ENCODE measurements at regions not wholly inside any gene's neighbourhood (a gene's known extent, or its start where the extent isn't known, plus 50 kb on each side); places are given as distances from the start of the nearest gene placed in this dataset.

DNA sequence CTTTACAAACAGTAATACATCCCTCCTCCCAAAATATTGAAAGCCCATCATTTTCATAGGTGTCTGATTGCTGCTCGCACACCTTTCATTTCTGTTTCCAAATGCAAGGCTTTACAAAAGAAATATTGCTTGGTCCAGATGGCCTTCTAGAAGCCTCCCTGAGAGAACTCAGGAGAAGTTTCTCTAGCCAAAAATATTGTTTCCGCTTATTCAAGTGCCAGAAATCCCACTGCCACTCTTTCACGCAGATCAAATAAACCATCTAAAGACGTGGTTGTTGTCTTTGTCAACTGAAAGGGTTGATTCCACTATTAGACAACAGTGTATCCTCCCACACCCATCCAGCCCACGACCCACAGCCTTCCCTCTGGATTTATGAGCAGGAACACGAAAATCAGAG, 96.2 kb downstream of the ZIC5 start:
- Mint-ChIP-seq H3K27me3 (ENCODE audit: low read depth) (peaks cover 32% of the 10 kb centered on the region), H3K4me3 (no peak overlapping the region), H3K9me3 (no peaks in the 10 kb centered on the region), H3K36me3 (ENCODE audit: low read depth) (no peaks in the 10 kb centered on the region), H3K4me1 (ENCODE audit: low read depth) (no peaks in the 10 kb centered on the region), H3K27ac (no peak overlapping the region)
- no peak for DNase-seq (ENCODE audit: low spot score)

GRCh38 chr13:99873832-99874430, 97.6 kb downstream of the ZIC5 start:
- Mint-ChIP-seq H3K36me3 (ENCODE audit: low read depth) (no peaks in the 10 kb centered on the region), H3K4me3 (no peak overlapping the region), H3K27me3 (ENCODE audit: low read depth) (peaks cover 31% of the 10 kb centered on the region), H3K4me1 (ENCODE audit: low read depth) (no peaks in the 10 kb centered on the region), H3K27ac (no peak overlapping the region), H3K9me3 (no peaks in the 10 kb centered on the region)
- DNase-seq (ENCODE audit: low spot score): no peak

- H3K27ac Mint-ChIP-seq: no peak overlapping the region
- H3K4me1 Mint-ChIP-seq (ENCODE audit: low read depth): no peaks in the 10 kb centered on the region
- H3K4me3 Mint-ChIP-seq: no peak overlapping the region
- no peaks in the 10 kb centered on the region for H3K9me3 Mint-ChIP-seq
- H3K27me3 Mint-ChIP-seq (ENCODE audit: low read depth): peaks cover 31% of the 10 kb centered on the region
- DNase-seq (ENCODE audit: low spot score): no peak
- no peaks in the 10 kb centered on the region for H3K36me3 Mint-ChIP-seq (ENCODE audit: low read depth)
Measured at GRCh38 chr13:99873141-99873540, 98.4 kb downstream of the ZIC5 start.

DNA sequence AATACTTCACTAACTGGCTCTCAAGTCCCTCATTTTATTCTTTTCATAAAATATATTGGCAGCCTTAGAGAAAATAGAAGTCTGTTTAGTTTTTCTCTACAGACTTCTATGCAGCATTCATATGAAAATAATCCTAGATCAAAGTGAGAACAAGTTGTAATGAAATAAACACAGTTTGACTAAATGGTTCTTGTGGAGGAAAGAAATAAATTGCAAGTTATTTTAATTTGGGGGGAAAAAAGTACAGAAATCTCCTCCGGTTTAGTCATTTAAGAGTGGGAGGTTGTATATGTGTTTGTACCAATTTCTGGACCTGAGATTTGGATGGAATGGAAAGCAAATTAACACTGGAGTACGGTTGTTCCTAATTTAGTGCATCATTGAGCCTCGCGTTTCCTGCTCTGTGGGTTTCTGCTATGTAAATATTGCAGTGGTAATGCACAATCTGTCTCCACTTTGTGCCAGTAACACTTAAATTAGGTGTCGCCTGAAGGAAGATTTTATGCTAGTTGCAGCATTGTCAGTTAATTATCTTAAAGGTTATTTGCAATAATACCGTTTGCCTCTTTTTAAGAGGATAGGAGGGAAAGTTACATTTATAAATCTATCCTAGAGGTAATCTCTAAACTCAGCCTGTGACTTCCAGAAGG, 100.2 kb downstream of the ZIC5 start:
- H3K36me3 Mint-ChIP-seq (ENCODE audit: low read depth): no peaks in the 10 kb centered on the region
- no peak overlapping the region for H3K4me3 Mint-ChIP-seq
- peaks cover 35% of the 10 kb centered on the region for H3K27me3 Mint-ChIP-seq (ENCODE audit: low read depth)
- H3K4me1 Mint-ChIP-seq (ENCODE audit: low read depth): no peaks in the 10 kb centered on the region
- H3K9me3 Mint-ChIP-seq: no peaks in the 10 kb centered on the region
- no peak for DNase-seq (ENCODE audit: low spot score)
- no peak overlapping the region for H3K27ac Mint-ChIP-seq

DNA sequence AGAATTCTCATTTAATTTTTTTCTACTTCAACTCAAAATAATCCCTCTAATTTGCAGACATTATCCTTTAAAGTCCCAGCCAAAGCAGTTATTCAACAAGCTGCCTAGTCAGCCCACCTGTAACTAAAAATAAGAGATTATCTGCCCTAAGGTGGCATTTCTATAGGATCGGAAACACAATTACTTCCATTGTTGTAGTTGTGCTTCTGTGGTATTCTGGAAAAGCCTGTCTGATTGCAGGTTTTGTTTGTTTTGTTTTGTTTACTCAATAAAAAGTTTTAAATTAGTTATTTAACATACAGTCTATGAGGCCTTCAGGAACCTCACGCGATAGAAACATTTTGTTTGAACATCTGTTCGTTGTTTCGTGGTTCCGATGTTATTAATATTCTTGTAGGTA, 101.0 kb downstream of the ZIC5 start:
- no peak overlapping the region for H3K4me3 Mint-ChIP-seq
- H3K9me3 Mint-ChIP-seq: no peaks in the 10 kb centered on the region
- H3K4me1 Mint-ChIP-seq (ENCODE audit: low read depth): no peaks in the 10 kb centered on the region
- no peak overlapping the region for H3K27ac Mint-ChIP-seq
- H3K36me3 Mint-ChIP-seq (ENCODE audit: low read depth): no peaks in the 10 kb centered on the region
- DNase-seq (ENCODE audit: low spot score): no peak
- peaks cover 35% of the 10 kb centered on the region for H3K27me3 Mint-ChIP-seq (ENCODE audit: low read depth)

- Mint-ChIP-seq H3K36me3 (ENCODE audit: low read depth) (no peaks in the 10 kb centered on the region), H3K27ac (no peak overlapping the region), H3K27me3 (ENCODE audit: low read depth) (peaks cover 29% of the 10 kb centered on the region), H3K4me1 (ENCODE audit: low read depth) (no peaks in the 10 kb centered on the region), H3K4me3 (no peak overlapping the region), H3K9me3 (no peaks in the 10 kb centered on the region)
- DNase-seq (ENCODE audit: low spot score): no peak
Measured at GRCh38 chr13:99869830-99870229, 101.7 kb downstream of the ZIC5 start.

- Mint-ChIP-seq H3K9me3 (no peaks in the 10 kb centered on the region), H3K36me3 (ENCODE audit: low read depth) (no peaks in the 10 kb centered on the region), H3K27me3 (ENCODE audit: low read depth) (peaks cover 28% of the 10 kb centered on the region), H3K4me1 (ENCODE audit: low read depth) (no peaks in the 10 kb centered on the region), H3K4me3 (no peak overlapping the region), H3K27ac (no peak overlapping the region)
- no peak for DNase-seq (ENCODE audit: low spot score)
Measured at GRCh38 chr13:99868767-99869166, 102.8 kb downstream of the ZIC5 start.

- no peaks in the 10 kb centered on the region for H3K9me3 Mint-ChIP-seq
- peaks cover 23% of the 10 kb centered on the region for H3K27me3 Mint-ChIP-seq (ENCODE audit: low read depth)
- no peak for DNase-seq (ENCODE audit: low spot score)
- no peaks in the 10 kb centered on the region for H3K4me1 Mint-ChIP-seq (ENCODE audit: low read depth)
- H3K4me3 Mint-ChIP-seq: no peak overlapping the region
- no peak overlapping the region for H3K27ac Mint-ChIP-seq
- no peaks in the 10 kb centered on the region for H3K36me3 Mint-ChIP-seq (ENCODE audit: low read depth)
Measured at GRCh38 chr13:99867535-99868257, 103.9 kb downstream of the ZIC5 start.

DNA sequence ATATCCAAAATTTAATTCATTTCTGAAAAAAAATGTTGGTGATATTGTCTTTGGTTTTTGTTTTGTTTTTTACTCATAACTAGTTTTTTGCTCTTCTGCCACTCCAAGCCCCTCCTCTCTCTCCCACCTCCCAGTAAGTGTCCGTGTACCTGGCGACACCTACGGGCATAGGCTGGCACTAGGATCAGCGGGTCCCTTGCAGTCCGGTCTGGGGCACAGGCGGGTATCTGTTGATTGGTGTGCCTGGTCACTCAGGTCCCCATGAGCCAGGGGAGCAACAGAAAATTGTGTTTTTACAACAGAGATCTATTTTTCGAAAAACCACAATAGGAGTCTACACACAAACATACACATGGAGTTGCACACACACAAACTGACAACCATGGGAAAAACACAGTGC, 104.8 kb downstream of the ZIC5 start:
- H3K36me3 Mint-ChIP-seq (ENCODE audit: low read depth): no peaks in the 10 kb centered on the region
- no peak for DNase-seq (ENCODE audit: low spot score)
- H3K27me3 Mint-ChIP-seq (ENCODE audit: low read depth): peaks cover 28% of the 10 kb centered on the region
- no peaks in the 10 kb centered on the region for H3K9me3 Mint-ChIP-seq
- H3K27ac Mint-ChIP-seq: no peak overlapping the region
- no peak overlapping the region for H3K4me3 Mint-ChIP-seq
- H3K4me1 Mint-ChIP-seq (ENCODE audit: low read depth): no peaks in the 10 kb centered on the region

GRCh38 chr13:99865420-99865930, 106.1 kb downstream of the ZIC5 start:
- no peaks in the 10 kb centered on the region for H3K4me1 Mint-ChIP-seq (ENCODE audit: low read depth)
- H3K4me3 Mint-ChIP-seq: no peak overlapping the region
- no peaks in the 10 kb centered on the region for H3K9me3 Mint-ChIP-seq
- no peak overlapping the region for H3K27ac Mint-ChIP-seq
- no peak for DNase-seq (ENCODE audit: low spot score)
- H3K36me3 Mint-ChIP-seq (ENCODE audit: low read depth): no peaks in the 10 kb centered on the region
- peaks cover 29% of the 10 kb centered on the region for H3K27me3 Mint-ChIP-seq (ENCODE audit: low read depth)

- H3K9me3 Mint-ChIP-seq: no peaks in the 10 kb centered on the region
- H3K27ac Mint-ChIP-seq: no peak overlapping the region
- peaks cover 4% of the 10 kb centered on the region for H3K4me1 Mint-ChIP-seq (ENCODE audit: low read depth)
- no peaks in the 10 kb centered on the region for H3K36me3 Mint-ChIP-seq (ENCODE audit: low read depth)
- no peak overlapping the region for H3K4me3 Mint-ChIP-seq
- H3K27me3 Mint-ChIP-seq (ENCODE audit: low read depth): peaks cover 34% of the 10 kb centered on the region
- DNase-seq (ENCODE audit: low spot score): no peak
Measured at GRCh38 chr13:99864627-99864990, 107.0 kb downstream of the ZIC5 start.

DNA sequence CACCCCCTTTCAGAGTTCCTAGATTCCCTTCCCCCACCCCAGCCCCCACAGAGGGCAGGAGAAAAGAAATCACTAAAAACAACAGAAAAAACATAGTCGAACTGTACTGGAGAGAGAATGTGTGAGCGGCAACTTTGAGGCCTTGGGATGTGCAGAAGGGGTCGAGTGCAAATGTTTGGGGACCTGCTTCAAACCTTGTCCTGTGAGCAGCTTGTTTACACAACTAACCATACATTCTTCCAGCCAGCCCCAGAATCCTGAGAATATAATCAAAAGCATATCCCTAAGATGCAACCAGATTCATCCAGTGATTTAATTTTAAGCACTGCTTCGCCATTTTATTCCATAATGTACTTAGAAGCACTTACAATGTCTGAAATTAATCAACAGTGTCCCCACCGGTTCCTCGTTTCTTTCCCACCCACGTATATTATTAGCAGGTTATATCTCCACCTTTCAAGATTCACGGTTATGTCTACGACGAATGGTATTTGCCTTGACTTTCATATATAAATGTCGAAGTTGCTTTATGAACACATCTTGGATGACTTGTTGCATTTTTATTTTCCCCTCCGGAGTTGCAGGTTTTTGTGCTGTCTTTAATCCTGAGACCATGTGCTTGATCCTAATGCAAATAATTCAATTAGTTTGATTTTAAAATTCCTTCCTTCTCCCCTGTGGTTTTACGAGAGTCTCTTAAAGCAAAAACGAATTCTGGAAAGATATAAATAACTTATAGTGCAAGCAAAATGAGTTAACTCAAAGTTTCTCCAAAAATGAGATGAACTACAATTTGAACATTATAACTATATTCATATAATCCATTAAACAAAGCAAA, 107.6 kb downstream of the ZIC5 start:
- peaks cover 6% of the 10 kb centered on the region for H3K4me1 Mint-ChIP-seq (ENCODE audit: low read depth)
- no peaks in the 10 kb centered on the region for H3K9me3 Mint-ChIP-seq
- H3K36me3 Mint-ChIP-seq (ENCODE audit: low read depth): no peaks in the 10 kb centered on the region
- H3K27ac Mint-ChIP-seq: no peak overlapping the region
- no peak overlapping the region for H3K4me3 Mint-ChIP-seq
- peaks cover 33% of the 10 kb centered on the region for H3K27me3 Mint-ChIP-seq (ENCODE audit: low read depth)
- no peak for DNase-seq (ENCODE audit: low spot score)

GRCh38 chr13:99862244-99862643, 109.3 kb downstream of the ZIC5 start:
- Mint-ChIP-seq H3K4me1 (ENCODE audit: low read depth) (peaks cover 6% of the 10 kb centered on the region), H3K27ac (no peak overlapping the region), H3K27me3 (ENCODE audit: low read depth) (peaks cover 34% of the 10 kb centered on the region), H3K9me3 (no peaks in the 10 kb centered on the region), H3K4me3 (no peak overlapping the region), H3K36me3 (ENCODE audit: low read depth) (no peaks in the 10 kb centered on the region)
- no peak for DNase-seq (ENCODE audit: low spot score)

DNA sequence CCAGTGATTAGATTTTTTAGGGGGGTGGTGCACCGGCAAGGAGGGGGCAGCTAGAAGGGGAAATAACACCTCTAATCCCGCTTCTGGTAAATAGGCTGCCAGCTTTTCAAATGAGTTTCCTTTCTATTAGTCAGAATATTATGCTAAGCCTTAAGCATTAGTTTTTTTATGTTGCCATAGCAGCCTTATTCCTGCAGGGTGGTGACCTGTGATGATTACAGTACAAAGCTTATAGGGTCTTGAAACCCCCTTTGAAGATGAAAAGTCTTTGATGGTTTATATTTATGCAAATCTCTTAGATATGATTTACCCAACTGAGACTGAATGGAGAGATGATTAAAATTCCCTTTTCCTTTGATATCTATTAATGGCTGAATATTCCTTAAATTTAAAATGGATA, 109.8 kb downstream of the ZIC5 start:
- DNase-seq (ENCODE audit: low spot score): no peak
- Mint-ChIP-seq H3K36me3 (ENCODE audit: low read depth) (no peaks in the 10 kb centered on the region), H3K4me3 (no peak overlapping the region), H3K27me3 (ENCODE audit: low read depth) (peaks cover 32% of the 10 kb centered on the region), H3K9me3 (no peaks in the 10 kb centered on the region), H3K4me1 (ENCODE audit: low read depth) (peaks cover 6% of the 10 kb centered on the region), H3K27ac (no peak overlapping the region)
